H9 (cell line): ENCODE measurements at regions not wholly inside any gene's neighbourhood (a gene's known extent, or its start where the extent isn't known, plus 50 kb on each side); places are given as distances from the start of the nearest gene placed in this dataset.

Experiments used
- DNase-seq: peaks from one replicate; pipeline ENCODE4 v3.0.0-alpha.2; 2017
- H2AFZ ChIP-seq: one replicate; pipeline ENCODE4 v1.6.1; 2013; ENCODE audit warnings: mild to moderate bottlenecking, low read length, control low read depth, moderate library complexity
- H2AK5ac ChIP-seq: 2 replicates; pipeline ENCODE4 v1.6.1; 2013; ENCODE audit warnings: low read length, control low read depth, mixed read lengths; ENCODE audit not compliant: insufficient read length
- H2BK120ac ChIP-seq: one replicate; pipeline ENCODE4 v1.6.1; 2013; ENCODE audit warnings: low read depth, mild to moderate bottlenecking, low read length, control low read depth, inconsistent platforms; ENCODE audit not compliant: poor library complexity, severe bottlenecking
- H2BK12ac ChIP-seq: 2 replicates; pipeline ENCODE4 v1.6.1; 2013; ENCODE audit warnings: low read length, control low read depth, mixed read lengths, low read depth; ENCODE audit not compliant: insufficient read length
- H2BK15ac ChIP-seq: 2 replicates; pipeline ENCODE4 v1.6.1; 2013; ENCODE audit warnings: low read depth, low read length, control low read depth
- H2BK20ac ChIP-seq: one replicate; pipeline ENCODE4 v1.6.1; 2013; ENCODE audit warnings: low read depth, mild to moderate bottlenecking, low read length, control low read depth, inconsistent platforms; ENCODE audit not compliant: poor library complexity, severe bottlenecking
- H2BK5ac ChIP-seq: 2 replicates; pipeline ENCODE4 v1.6.1; 2013; ENCODE audit warnings: low read length, control low read depth, mixed read lengths; ENCODE audit not compliant: insufficient read length
- H3K14ac ChIP-seq: 2 replicates; pipeline ENCODE4 v1.6.1; 2013; ENCODE audit warnings: low read length, control low read depth; ENCODE audit not compliant: insufficient read depth
- H3K18ac ChIP-seq: 2 replicates; pipeline ENCODE4 v1.6.1; 2013; ENCODE audit warnings: low read depth, mild to moderate bottlenecking, mixed read lengths, low read length, control low read depth; ENCODE audit not compliant: insufficient read length
- H3K23ac ChIP-seq: 2 replicates; pipeline ENCODE4 v1.6.1; 2013; ENCODE audit warnings: low read length, control low read depth, mixed read lengths, low read depth; ENCODE audit not compliant: insufficient read length
- H3K23me2 ChIP-seq: 2 replicates; pipeline ENCODE4 v1.6.1; 2013; ENCODE audit warnings: low read depth, mild to moderate bottlenecking, mixed read lengths, low read length, control low read depth; ENCODE audit not compliant: insufficient read length, poor library complexity, severe bottlenecking
- H3K27ac ChIP-seq: 2 replicates; pipeline ENCODE4 v1.5.1; 2013; ENCODE audit warnings: low read length, control low read depth, mixed read lengths, low read depth; ENCODE audit not compliant: insufficient read length
- H3K27me3 ChIP-seq: 2 replicates; pipeline ENCODE4 v1.6.1; 2013; ENCODE audit warnings: low read length, control low read depth, inconsistent platforms; ENCODE audit not compliant: insufficient read depth
- H3K4ac ChIP-seq: 2 replicates; pipeline ENCODE4 v1.6.1; 2013; ENCODE audit warnings: low read depth, mild to moderate bottlenecking, control low read depth, inconsistent platforms, low read length, moderate library complexity
- H3K4me1 ChIP-seq: 2 replicates; pipeline ENCODE4 v1.6.1; 2013; ENCODE audit warnings: low read length, control low read depth, inconsistent platforms; ENCODE audit not compliant: insufficient read depth
- H3K4me2 ChIP-seq: 2 replicates; pipeline ENCODE4 v1.6.1; 2013; ENCODE audit warnings: low read length, control low read depth, mixed read lengths; ENCODE audit not compliant: insufficient read length, insufficient read depth
- H3K56ac ChIP-seq: 2 replicates; pipeline ENCODE4 v1.6.1; 2013; ENCODE audit warnings: low read depth, mild to moderate bottlenecking, mixed read lengths, low read length, control low read depth; ENCODE audit not compliant: insufficient read length
- H3K79me1 ChIP-seq: 2 replicates; pipeline ENCODE4 v1.6.1; 2013; ENCODE audit warnings: low read depth, mild to moderate bottlenecking, moderate library complexity, low read length, control low read depth, inconsistent platforms; ENCODE audit not compliant: insufficient read depth, poor library complexity, severe bottlenecking
- H3K79me2 ChIP-seq: 2 replicates; pipeline ENCODE4 v1.6.1; 2013; ENCODE audit warnings: low read length, control low read depth, inconsistent platforms; ENCODE audit not compliant: insufficient read depth
- H3K9ac ChIP-seq: 2 replicates; pipeline ENCODE4 v1.6.1; 2013; ENCODE audit warnings: low read length, control low read depth, mixed read lengths; ENCODE audit not compliant: insufficient read length; ENCODE audit errors: extremely low read depth
- H3K9me3 ChIP-seq: one replicate; pipeline ENCODE4 v1.6.1; 2013; ENCODE audit warnings: low read depth, low read length, inconsistent platforms; ENCODE audit not compliant: control insufficient read depth
- H3T11ph ChIP-seq: one replicate; pipeline ENCODE4 v1.6.1; 2013; ENCODE audit warnings: mild to moderate bottlenecking, low read length, control low read depth, inconsistent platforms
- H4K20me1 ChIP-seq: one replicate; pipeline ENCODE4 v1.6.1; 2013; ENCODE audit not compliant: control insufficient read depth, insufficient read length, insufficient read depth
- H4K5ac ChIP-seq: 2 replicates; pipeline ENCODE4 v1.6.1; 2013; ENCODE audit warnings: low read depth, mild to moderate bottlenecking, mixed read lengths, low read length, control low read depth; ENCODE audit not compliant: insufficient read length
- H4K8ac ChIP-seq: replicated peaks from 2 replicates; pipeline ENCODE4 v1.6.1; 2013; ENCODE audit warnings: low read length, control low read depth, mixed read lengths, low read depth; ENCODE audit not compliant: insufficient read length
- H4K91ac ChIP-seq: 2 replicates; pipeline ENCODE4 v1.6.1; 2013; ENCODE audit warnings: low read depth, mild to moderate bottlenecking, moderate library complexity, mixed read lengths, low read length, control low read depth; ENCODE audit not compliant: insufficient read length
- H3K27ac Mint-ChIP-seq, 3 experiments: 2 replicates in 2 of 3; 3 replicates in 1 of 3; pipeline ENCODE4 v1.8.0; 2020 to 2021; ENCODE audit warnings: mixed read lengths in 3 of 3, mild to moderate bottlenecking in 1 of 3, moderate library complexity in 1 of 3
- H3K27me3 Mint-ChIP-seq: 2 replicates; pipeline ENCODE4 v1.8.0; 2021; ENCODE audit warnings: low read depth, mild to moderate bottlenecking, moderate library complexity, mixed read lengths
- H3K36me3 Mint-ChIP-seq, 3 experiments: 2 replicates in 2 of 3; 3 replicates in 1 of 3; pipeline ENCODE4 v1.8.0; 2020 to 2021; ENCODE audit warnings: low read depth in 3 of 3, mixed read lengths in 3 of 3; ENCODE audit not compliant: insufficient read depth in 1 of 3
- H3K4me1 Mint-ChIP-seq, 2 experiments: 2 replicates each; pipeline ENCODE4 v1.8.0; 2020; ENCODE audit warnings: mixed read lengths in 2 of 2
- H3K4me3 Mint-ChIP-seq, 2 experiments: 2 replicates in 1 of 2; 3 replicates in 1 of 2; pipeline ENCODE4 v1.8.0; 2020 to 2021; ENCODE audit warnings: mild to moderate bottlenecking in 2 of 2, mixed read lengths in 2 of 2, moderate library complexity in 1 of 2
- H3K9me3 Mint-ChIP-seq, 2 experiments: 2 replicates in 1 of 2; 3 replicates in 1 of 2; pipeline ENCODE4 v1.8.0; 2020; ENCODE audit warnings: mild to moderate bottlenecking in 2 of 2, mixed read lengths in 2 of 2, moderate library complexity in 1 of 2
- WGBS: extraction: QIAGEN DNeasy Blood & Tissue Kit; methylation state at CpG from one replicate; pipeline ENCODE4 v1.1.7; 2013; ENCODE audit warnings: missing lambda C conversion rate, low lambda C conversion rate, mixed read lengths; ENCODE audit not compliant: insufficient read length; ENCODE audit errors: extremely low coverage; 5-methylcytosine and 5-hydroxymethylcytosine counted together
- TF ChIP-seq, protein P1 (sequence below): fragments of 200-600 bp; sonication (generic); conservative IDR thresholded peaks from 3 replicates; pipeline ENCODE4 v1.8.0; 2021; ENCODE audit warnings: antibody characterized with exemption, mild to moderate bottlenecking

DNA sequence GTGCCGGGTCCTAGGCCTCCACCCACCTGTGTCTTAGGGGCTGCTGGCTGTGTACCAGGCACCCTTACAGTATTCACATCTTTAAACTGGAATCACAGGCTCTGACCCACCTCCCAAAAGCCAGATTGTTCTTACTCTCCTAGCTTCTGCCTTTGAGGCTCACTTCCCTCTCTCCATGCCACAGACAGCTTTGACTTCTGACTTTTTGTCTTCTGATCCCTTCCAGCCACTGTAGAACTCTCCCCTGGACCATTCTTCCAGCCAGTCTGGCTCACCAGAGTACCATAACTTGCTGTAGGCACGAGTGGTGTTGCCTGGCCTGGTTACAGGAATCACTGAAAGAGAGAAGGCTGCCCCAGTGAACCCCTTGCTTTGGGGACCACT is 58.1 kb upstream of the STUM start:
- Histone ChIP-seq H2AK5ac (no peak overlapping the region), H3K79me2 (no peaks in the 10 kb centered on the region), H3K23me2 (no peaks in the 10 kb centered on the region), H4K5ac (no peak overlapping the region), H2BK20ac (no peak overlapping the region), H4K8ac (no peak overlapping the region), H3K27me3 (no peaks in the 10 kb centered on the region), H3K14ac (no peak overlapping the region), H3K4me2 (no peak overlapping the region), H3K27ac (no peak overlapping the region), H2BK15ac (no peak overlapping the region), H2AFZ (no peak overlapping the region), H3K79me1 (no peaks in the 10 kb centered on the region), H3K4me1 (peaks cover 3% of the 10 kb centered on the region; the same call in 1 of the 2 replicates), H2BK120ac (no peak overlapping the region), H3K18ac (no peak overlapping the region), H3T11ph (no peak overlapping the region), H4K20me1 (no peaks in the 10 kb centered on the region), H4K91ac (no peak overlapping the region), H2BK5ac (no peak overlapping the region), H3K23ac (no peak overlapping the region), H3K9me3 (no peaks in the 10 kb centered on the region), H3K9ac (no peak overlapping the region), H3K4ac (no peak overlapping the region), H3K56ac (no peak overlapping the region), H2BK12ac (no peak overlapping the region)
- Mint-ChIP-seq H3K36me3 (no peaks in the 10 kb centered on the region), H3K4me3 (no peak overlapping the region), H3K4me1 (peaks cover 9 to 10% of the 10 kb centered on the region in 2 experiments), H3K27ac (no peak overlapping the region; a peak in 1 of 7 replicates), H3K27me3 (peaks cover 8% of the 10 kb centered on the region), H3K9me3 (no peaks in the 10 kb centered on the region)
- TF ChIP-seq, protein P1, sequence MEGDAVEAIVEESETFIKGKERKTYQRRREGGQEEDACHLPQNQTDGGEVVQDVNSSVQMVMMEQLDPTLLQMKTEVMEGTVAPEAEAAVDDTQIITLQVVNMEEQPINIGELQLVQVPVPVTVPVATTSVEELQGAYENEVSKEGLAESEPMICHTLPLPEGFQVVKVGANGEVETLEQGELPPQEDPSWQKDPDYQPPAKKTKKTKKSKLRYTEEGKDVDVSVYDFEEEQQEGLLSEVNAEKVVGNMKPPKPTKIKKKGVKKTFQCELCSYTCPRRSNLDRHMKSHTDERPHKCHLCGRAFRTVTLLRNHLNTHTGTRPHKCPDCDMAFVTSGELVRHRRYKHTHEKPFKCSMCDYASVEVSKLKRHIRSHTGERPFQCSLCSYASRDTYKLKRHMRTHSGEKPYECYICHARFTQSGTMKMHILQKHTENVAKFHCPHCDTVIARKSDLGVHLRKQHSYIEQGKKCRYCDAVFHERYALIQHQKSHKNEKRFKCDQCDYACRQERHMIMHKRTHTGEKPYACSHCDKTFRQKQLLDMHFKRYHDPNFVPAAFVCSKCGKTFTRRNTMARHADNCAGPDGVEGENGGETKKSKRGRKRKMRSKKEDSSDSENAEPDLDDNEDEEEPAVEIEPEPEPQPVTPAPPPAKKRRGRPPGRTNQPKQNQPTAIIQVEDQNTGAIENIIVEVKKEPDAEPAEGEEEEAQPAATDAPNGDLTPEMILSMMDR, result no peak
- DNase-seq, result peak; percentile 18
- no CpG with 5 or more reads among the region's 2 CpGs for WGBS
